ENCODE measurements at regions not wholly inside any gene's neighbourhood (a gene's known extent, or its start where the extent isn't known, plus 50 kb on each side); places are given as distances from the start of the nearest gene placed in this dataset.

DNA sequence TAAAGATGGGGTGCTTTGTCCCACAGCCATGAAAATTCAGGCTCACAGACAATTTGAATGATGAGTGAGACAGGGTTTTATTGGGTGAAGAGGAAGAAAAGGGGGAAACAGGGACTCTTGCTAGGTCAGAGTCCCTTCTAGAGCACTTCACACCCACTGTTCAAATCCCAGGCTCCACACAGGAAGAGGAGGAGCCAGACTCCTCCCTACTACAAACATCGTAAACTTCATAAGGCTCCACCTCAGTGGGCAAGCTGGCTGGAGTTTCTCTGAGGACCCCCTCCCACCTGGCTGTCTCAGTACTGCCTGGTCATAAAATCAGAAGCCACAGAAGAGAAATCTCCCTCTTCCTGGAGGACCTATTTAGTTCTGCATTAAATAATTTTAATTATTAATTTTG, 80.3 kb upstream of the KCNMB2 start:
- no peak for DNase-seq (ENCODE audit: low spot score)

- no peak for DNase-seq (ENCODE audit: low spot score)
Measured at GRCh38 chr3:178456621-178457285, 79.5 kb upstream of the KCNMB2 start.

DNA sequence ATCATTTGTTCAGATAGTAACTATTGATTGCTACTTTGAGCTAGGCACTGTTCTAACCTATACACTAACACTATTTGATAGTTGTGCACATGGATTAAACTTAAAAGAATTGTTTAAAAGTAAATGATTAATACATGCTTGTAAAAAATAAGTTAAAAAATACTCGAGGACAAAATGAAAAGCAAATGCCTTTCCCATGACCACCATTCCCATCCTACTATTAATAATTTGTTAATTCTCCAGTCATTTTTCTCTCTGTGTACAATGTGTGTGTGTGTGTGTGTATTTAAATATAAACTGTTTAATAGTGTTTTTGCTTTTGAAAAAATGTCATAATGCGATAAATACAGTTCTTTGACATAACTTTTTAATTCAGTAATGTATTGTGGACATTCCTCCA, 78.7 kb upstream of the KCNMB2 start:
- DNase-seq (ENCODE audit: low spot score), result no peak

GRCh38 chr3:178458313-178459037, 77.8 kb upstream of the KCNMB2 start:
- DNase-seq (ENCODE audit: low spot score), result no peak

DNA sequence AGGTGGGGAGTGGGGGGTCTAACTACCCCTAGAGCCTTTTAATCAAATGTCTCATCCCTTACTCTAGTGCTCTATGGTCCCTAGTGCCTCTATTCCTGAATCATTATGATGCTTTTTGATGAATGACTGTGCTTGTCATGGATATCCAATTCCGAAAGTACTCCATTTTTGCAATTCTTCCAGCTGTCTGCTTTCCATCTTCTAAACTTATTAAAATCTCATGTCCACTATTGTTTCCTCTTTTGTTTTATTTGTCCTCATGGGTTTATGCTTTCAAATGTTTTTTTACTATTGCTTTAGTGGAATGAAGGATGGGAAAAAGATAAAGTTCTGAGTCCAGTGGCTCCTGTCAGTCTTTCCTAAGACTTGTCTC, 77.2 kb upstream of the KCNMB2 start:
- DNase-seq (ENCODE audit: low spot score), result no peak

DNA sequence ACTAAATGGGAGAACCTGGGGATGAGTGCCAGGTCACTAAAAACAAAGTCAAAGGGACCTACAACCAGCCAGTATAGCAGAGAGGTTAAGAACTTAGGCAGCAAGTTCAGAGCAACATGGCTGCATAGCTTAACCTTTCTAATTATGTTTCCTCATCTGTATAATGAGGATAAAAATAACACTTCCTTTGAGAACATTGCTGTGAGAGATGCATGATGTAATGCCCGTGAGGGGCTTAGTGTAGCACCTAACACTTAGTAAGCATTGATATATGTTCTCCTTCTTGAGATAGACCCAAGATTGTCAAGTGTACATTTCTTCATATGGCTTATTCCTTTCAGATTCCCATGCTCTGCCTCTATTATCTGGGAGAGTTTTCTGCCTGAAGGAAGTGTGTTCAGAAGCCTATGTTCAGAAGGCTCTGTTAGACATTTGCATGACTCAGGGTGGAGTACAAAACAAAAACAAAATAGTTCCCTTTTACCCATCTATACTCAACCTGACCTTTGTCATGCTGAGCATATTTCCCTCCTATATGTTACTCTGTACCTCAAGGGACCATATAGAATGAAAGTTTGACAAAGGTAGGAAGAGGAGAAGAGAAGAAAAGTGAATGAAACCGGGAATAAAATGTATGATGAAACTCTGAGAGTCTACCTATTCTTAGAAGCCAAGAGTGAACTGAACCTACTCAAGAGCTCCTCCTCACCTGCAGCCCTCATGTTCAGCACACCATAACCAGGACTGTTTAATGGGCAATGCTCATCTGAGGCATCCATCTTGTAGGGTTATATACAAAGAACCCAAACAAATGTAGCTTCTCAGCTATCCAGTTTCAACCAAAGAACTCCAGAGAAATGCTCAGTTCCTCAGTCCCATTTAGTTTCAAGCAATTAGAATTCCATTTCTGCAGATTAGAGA, 70.7 kb upstream of the KCNMB2 start:
- DNase-seq (ENCODE audit: low spot score), result no peak

GRCh38 chr3:178472941-178473340, 63.3 kb upstream of the KCNMB2 start:
- no peak for DNase-seq (ENCODE audit: low spot score)

DNA sequence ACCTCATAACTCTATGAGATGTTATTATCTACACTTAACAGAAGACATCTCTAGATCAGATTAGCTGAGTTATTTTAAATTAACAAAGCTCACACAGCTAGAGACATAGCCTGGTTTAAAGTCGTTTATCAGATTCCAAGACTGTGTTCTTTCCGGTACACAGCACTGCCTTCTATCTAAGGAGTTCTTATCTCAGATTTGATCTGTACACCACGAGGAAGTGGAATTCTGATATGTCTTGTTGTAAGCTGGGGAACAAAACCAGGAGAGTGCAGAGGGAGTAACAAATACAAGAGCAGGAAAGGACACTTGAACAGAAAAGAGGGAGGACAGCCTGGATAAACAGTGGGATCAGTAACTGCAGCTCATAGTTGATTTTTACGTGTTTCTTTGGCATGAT, 61.7 kb upstream of the KCNMB2 start:
- no peak for DNase-seq (ENCODE audit: low spot score)

DNA sequence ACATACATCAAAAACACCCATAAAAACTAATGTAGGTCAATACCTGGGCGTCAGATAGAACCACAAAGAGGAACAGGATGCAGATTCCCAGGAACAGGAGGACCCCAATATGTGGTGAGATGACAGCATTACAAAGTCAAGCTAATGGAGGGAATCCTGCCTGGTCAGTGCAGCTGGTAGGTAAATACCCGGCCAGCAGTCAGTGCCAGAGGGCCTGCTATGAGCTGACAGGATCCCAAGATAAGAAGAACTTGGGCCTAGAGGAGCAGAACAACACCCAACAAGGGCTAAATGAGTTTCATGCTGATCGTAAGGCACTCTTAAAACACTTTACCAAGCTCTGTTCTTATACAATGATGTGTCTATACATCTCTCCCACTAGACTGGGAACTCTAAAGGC, 61.2 kb upstream of the KCNMB2 start:
- DNase-seq (ENCODE audit: low spot score), result no peak

GRCh38 chr3:178476886-178477285, 59.4 kb upstream of the KCNMB2 start:
- no peak for DNase-seq (ENCODE audit: low spot score)

GRCh38 chr3:178479446-178479845, 56.8 kb upstream of the KCNMB2 start:
- no peak for DNase-seq (ENCODE audit: low spot score)

DNA sequence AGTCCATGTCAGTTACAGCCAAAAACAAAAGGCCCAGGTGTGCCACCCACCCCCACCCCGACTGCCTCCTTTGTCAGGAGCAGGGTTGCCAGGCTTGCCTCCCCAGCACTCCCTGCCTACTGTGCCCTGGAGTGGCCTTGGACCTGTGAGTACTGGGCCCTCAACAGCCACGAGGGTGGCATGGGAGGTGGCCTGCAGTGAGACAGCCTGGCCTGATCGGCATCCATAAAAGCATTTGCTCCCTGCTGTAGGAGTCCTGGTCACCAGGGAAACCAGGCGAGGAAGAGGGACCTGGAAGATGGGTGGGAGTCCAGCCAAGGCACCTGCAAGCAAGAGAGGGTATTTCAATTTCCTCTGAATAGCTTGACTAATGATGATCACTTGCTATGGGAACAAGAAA, 56.4 kb upstream of the KCNMB2 start:
- DNase-seq (ENCODE audit: low spot score), result no peak

- no peak for DNase-seq (ENCODE audit: low spot score)
Measured at GRCh38 chr3:178480274-178480673, 56.0 kb upstream of the KCNMB2 start.

GRCh38 chr3:178480795-178481194, 55.4 kb upstream of the KCNMB2 start:
- no peak for DNase-seq (ENCODE audit: low spot score)

GRCh38 chr3:178482981-178483380, 53.3 kb upstream of the KCNMB2 start:
- DNase-seq (ENCODE audit: low spot score), result no peak

- no peak for DNase-seq (ENCODE audit: low spot score)
Measured at GRCh38 chr3:178483704-178484103, 52.5 kb upstream of the KCNMB2 start.

GRCh38 chr3:178485756-178486155, 50.5 kb upstream of the KCNMB2 start:
- no peak for DNase-seq (ENCODE audit: low spot score)

Data from left forelimb (tissue), 1 donor.